ENCODE measurements at regions not wholly inside any gene's neighbourhood (a gene's known extent, or its start where the extent isn't known, plus 50 kb on each side); places are given as distances from the start of the nearest gene placed in this dataset.

GRCh38 chr2:17287183-17287582, 231.1 kb downstream of the RAD51AP2 start:
- no peaks in the 10 kb centered on the region for H3K36me3 ChIP-seq (replicated peaks in 1 of 2; ENCODE audit: control insufficient read depth in 1 of 2, insufficient read depth in 2 of 2, low read length in 1 of 2)
- H3K9ac ChIP-seq, result no peak overlapping the region
- no peaks in the 10 kb centered on the region for H4K20me1 ChIP-seq (ENCODE audit: insufficient read depth)
- no peaks in the 10 kb centered on the region for H3K27me3 ChIP-seq (ENCODE audit: insufficient read depth)
- no peaks in the 10 kb centered on the region for H3K9me2 ChIP-seq
- ChIA-PET CTCF (no interaction called here), POLR2A (no interaction called here)
- no peak overlapping the region for H2AFZ ChIP-seq (ENCODE audit: low read depth)
- no peak for DNase-seq
- no peak overlapping the region for H3K4me3 ChIP-seq (ENCODE audit: low read depth in 2 of 2, low read length in 1 of 2)
- TF ChIP-seq SIN3A (IDR thresholded peaks at IDR 0.05; ENCODE audit: borderline replicate concordance, low read depth, low read length) (no peak), ELF1 (IDR thresholded peaks at IDR 0.05) (no peak)
- TF ChIP-seq, protein P1, sequence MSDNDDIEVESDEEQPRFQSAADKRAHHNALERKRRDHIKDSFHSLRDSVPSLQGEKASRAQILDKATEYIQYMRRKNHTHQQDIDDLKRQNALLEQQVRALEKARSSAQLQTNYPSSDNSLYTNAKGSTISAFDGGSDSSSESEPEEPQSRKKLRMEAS (IDR thresholded peaks at IDR 0.05; ENCODE audit: low read depth), result no peak
- TF ChIP-seq, protein P2, sequence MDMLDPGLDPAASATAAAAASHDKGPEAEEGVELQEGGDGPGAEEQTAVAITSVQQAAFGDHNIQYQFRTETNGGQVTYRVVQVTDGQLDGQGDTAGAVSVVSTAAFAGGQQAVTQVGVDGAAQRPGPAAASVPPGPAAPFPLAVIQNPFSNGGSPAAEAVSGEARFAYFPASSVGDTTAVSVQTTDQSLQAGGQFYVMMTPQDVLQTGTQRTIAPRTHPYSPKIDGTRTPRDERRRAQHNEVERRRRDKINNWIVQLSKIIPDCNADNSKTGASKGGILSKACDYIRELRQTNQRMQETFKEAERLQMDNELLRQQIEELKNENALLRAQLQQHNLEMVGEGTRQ (IDR thresholded peaks at IDR 0.05; ENCODE audit: borderline replicate concordance, low read depth, low read length), result no peak
- WGBS (ENCODE audit: low lambda C conversion rate), result 89% methylated on average over 1 of the region's 1 CpG
- H3F3A ChIP-seq (replicated peaks; ENCODE audit: insufficient read depth), result no peaks in the 10 kb centered on the region
- no peaks in the 10 kb centered on the region for H3K9me3 ChIP-seq
- no peak overlapping the region for H3K4me2 ChIP-seq
- no peaks in the 10 kb centered on the region for H3K4me1 ChIP-seq (ENCODE audit: control insufficient read depth in 1 of 2, insufficient read depth in 2 of 2, low read depth in 1 of 2, low read length in 1 of 2)
- no peak overlapping the region for H3K27ac ChIP-seq (ENCODE audit: low read depth in 2 of 2, low read length in 1 of 2)
- no peaks in the 10 kb centered on the region for H3K79me2 ChIP-seq (ENCODE audit: insufficient read depth)

DNA sequence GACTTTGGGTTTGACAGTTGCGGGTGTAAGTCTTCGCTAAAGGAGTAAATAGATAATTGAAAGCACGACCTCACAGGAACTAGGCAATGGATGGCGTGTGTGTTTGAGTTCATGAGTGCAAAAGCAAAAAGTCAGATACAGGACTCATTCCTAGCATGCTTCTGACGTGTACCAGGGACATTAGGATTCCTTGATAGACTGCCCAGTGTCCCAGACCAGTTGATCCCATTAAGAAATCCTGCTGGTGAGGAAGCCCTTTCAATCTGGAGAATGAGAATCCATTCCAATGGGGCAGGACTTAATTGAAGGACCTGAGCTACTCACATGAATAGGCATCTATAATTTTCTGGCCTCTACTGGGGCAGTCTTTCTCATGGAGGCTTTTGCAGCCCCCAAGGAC, 235.4 kb downstream of the RAD51AP2 start:
- ChIA-PET POLR2A (no interaction called here), CTCF (interaction anchor here (1.2 kb wide), 1 partner anchor 509 kb away, joined by 4 read pairs; no protein-coding TSS in a partner anchor)
- H3K9me2 ChIP-seq, result no peaks in the 10 kb centered on the region
- H3K4me3 ChIP-seq (ENCODE audit: low read depth in 2 of 2, low read length in 1 of 2), result no peak overlapping the region
- H3K9me3 ChIP-seq, result no peaks in the 10 kb centered on the region
- H3K36me3 ChIP-seq (replicated peaks in 1 of 2; ENCODE audit: control insufficient read depth in 1 of 2, insufficient read depth in 2 of 2, low read length in 1 of 2), result no peaks in the 10 kb centered on the region
- no peak overlapping the region for H3K27ac ChIP-seq (ENCODE audit: low read depth in 2 of 2, low read length in 1 of 2)
- no peaks in the 10 kb centered on the region for H3K79me2 ChIP-seq (ENCODE audit: insufficient read depth)
- H3K4me1 ChIP-seq (ENCODE audit: control insufficient read depth in 1 of 2, insufficient read depth in 2 of 2, low read depth in 1 of 2, low read length in 1 of 2), result no peaks in the 10 kb centered on the region
- no peak overlapping the region for H3K4me2 ChIP-seq
- DNase-seq, result no peak
- H3K9ac ChIP-seq, result no peak overlapping the region
- H3K27me3 ChIP-seq (ENCODE audit: insufficient read depth), result no peaks in the 10 kb centered on the region
- no peaks in the 10 kb centered on the region for H3F3A ChIP-seq (replicated peaks; ENCODE audit: insufficient read depth)
- no peak overlapping the region for H2AFZ ChIP-seq (ENCODE audit: low read depth)
- no peaks in the 10 kb centered on the region for H4K20me1 ChIP-seq (ENCODE audit: insufficient read depth)
- 46% methylated on average over 5 of the region's 5 CpGs for WGBS (ENCODE audit: low lambda C conversion rate)
- TF ChIP-seq, protein P3, sequence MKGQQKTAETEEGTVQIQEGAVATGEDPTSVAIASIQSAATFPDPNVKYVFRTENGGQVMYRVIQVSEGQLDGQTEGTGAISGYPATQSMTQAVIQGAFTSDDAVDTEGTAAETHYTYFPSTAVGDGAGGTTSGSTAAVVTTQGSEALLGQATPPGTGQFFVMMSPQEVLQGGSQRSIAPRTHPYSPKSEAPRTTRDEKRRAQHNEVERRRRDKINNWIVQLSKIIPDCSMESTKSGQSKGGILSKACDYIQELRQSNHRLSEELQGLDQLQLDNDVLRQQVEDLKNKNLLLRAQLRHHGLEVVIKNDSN (IDR thresholded peaks at IDR 0.05; ENCODE audit: borderline replicate concordance, low read depth), result no peak
- TF ChIP-seq MEF2A (IDR thresholded peaks at IDR 0.05; ENCODE audit: borderline replicate concordance, low read depth) (no peak), PBX3 (IDR thresholded peaks at IDR 0.05) (no peak), POLR2AphosphoS5 (IDR thresholded peaks at IDR 0.05; ENCODE audit: low read depth, low read length) (no peak), TEAD4 (IDR thresholded peaks at IDR 0.05; ENCODE audit: borderline replicate concordance, insufficient read depth) (no peak), EP300 (IDR thresholded peaks at IDR 0.05; ENCODE audit: borderline replicate concordance in 1 of 2, low read depth in 1 of 2, low read length in 1 of 2) (no peak), FOXJ3 (CRISPR knock-in tag; IDR thresholded peaks at IDR 0.05) (no peak), RFX5 (IDR thresholded peaks at IDR 0.05; ENCODE audit: low read length) (no peak), TAF1 (IDR thresholded peaks at IDR 0.05; ENCODE audit: borderline replicate concordance, low read depth, low read length) (no peak), NFIC (IDR thresholded peaks at IDR 0.05; ENCODE audit: borderline replicate concordance) (no peak), RCOR1 (IDR thresholded peaks at IDR 0.05; ENCODE audit: low read length) (no peak), FOSL2 (IDR thresholded peaks at IDR 0.05; ENCODE audit: borderline replicate concordance, low read depth) (no peak), RXRA (IDR thresholded peaks at IDR 0.05; ENCODE audit: borderline replicate concordance, low read depth) (no peak), REST (IDR thresholded peaks at IDR 0.05; ENCODE audit: low read depth, low read length) (no peak), ZBTB33 (IDR thresholded peaks at IDR 0.05; ENCODE audit: borderline replicate concordance, low read depth) (no peak)
- TF ChIP-seq, protein P1 (IDR thresholded peaks at IDR 0.05; ENCODE audit: low read depth), result no peak
